GM12878 (cell line): ENCODE measurements at regions not wholly inside any gene's neighbourhood (a gene's known extent, or its start where the extent isn't known, plus 50 kb on each side); places are given as distances from the start of the nearest gene placed in this dataset.

Experiments
- BRCA1 ChIP-seq: IDR thresholded peaks from 2 replicates; pipeline ENCODE4 v1.6.1; 2011; ENCODE audit warnings: low read depth, low read length, improper control_type of control experiment
- CHD4 ChIP-seq: fragments of 200-600 bp; sonication (generic); IDR thresholded peaks from 2 replicates; pipeline ENCODE4 v1.6.1; 2016; ENCODE audit warnings: mild to moderate bottlenecking
- EZH2 ChIP-seq: IDR thresholded peaks from 2 replicates; pipeline ENCODE4 v1.6.1; 2012; ENCODE audit warnings: low read depth, mild to moderate bottlenecking, control low read depth, inconsistent platforms, low read length, borderline replicate concordance; ENCODE audit not compliant: control insufficient read depth
- FOXM1 ChIP-seq: IDR thresholded peaks from 2 replicates; pipeline ENCODE4 v1.6.1; 2012; ENCODE audit warnings: low read depth, mild to moderate bottlenecking, inconsistent platforms, low read length, moderate library complexity
- MAX ChIP-seq: IDR thresholded peaks from 2 replicates; pipeline ENCODE4 v1.6.1; 2012; ENCODE audit warnings: low read depth, low read length, improper control_type of control experiment
- NR2C1 ChIP-seq: fragments of 450-650 bp; IDR thresholded peaks from 2 replicates; pipeline ENCODE4 v1.6.1; 2017; ENCODE audit warnings: antibody characterized with exemption, mild to moderate bottlenecking, moderate library complexity
- POLR2A ChIP-seq: IDR thresholded peaks from 2 replicates; pipeline ENCODE4 v1.6.1; 2011; ENCODE audit warnings: low read depth, mild to moderate bottlenecking, low read length
- SPI1 ChIP-seq: IDR thresholded peaks from 2 replicates; pipeline ENCODE4 v1.6.1; 2011; ENCODE audit warnings: low read depth, mild to moderate bottlenecking, low read length, moderate library complexity, borderline replicate concordance; ENCODE audit not compliant: insufficient read depth
- SREBF2 ChIP-seq: IDR thresholded peaks from 2 replicates; pipeline ENCODE4 v1.6.1; 2012; ENCODE audit warnings: mild to moderate bottlenecking, low read length
- TAF1 ChIP-seq: IDR thresholded peaks from 2 replicates; pipeline ENCODE4 v1.6.1; 2011; ENCODE audit warnings: mild to moderate bottlenecking, low read depth, low read length, borderline replicate concordance
- TF ChIP-seq, protein P1 (sequence below), 3 experiments: IDR thresholded peaks in 2 of 3; conservative IDR thresholded peaks in 1 of 3; 2 replicates each; pipeline ENCODE4 v1.5.1; 2011; ENCODE audit warnings: low read depth in 3 of 3, low read length in 3 of 3, mild to moderate bottlenecking in 3 of 3, control low read depth in 2 of 3, moderate library complexity in 2 of 3, inconsistent platforms in 1 of 3, mixed read lengths in 1 of 3; ENCODE audit not compliant: control insufficient read depth in 2 of 3, insufficient read depth in 1 of 3; ENCODE audit errors: extremely low read depth in 1 of 3

- TF ChIP-seq NR2C1 (no peak), TAF1 (no peak), EZH2 (no peak), POLR2A (no peak), FOXM1 (no peak), BRCA1 (no peak), SREBF2 (no peak), CHD4 (no peak), MAX (no peak), SPI1 (no peak)
- TF ChIP-seq, protein P1, sequence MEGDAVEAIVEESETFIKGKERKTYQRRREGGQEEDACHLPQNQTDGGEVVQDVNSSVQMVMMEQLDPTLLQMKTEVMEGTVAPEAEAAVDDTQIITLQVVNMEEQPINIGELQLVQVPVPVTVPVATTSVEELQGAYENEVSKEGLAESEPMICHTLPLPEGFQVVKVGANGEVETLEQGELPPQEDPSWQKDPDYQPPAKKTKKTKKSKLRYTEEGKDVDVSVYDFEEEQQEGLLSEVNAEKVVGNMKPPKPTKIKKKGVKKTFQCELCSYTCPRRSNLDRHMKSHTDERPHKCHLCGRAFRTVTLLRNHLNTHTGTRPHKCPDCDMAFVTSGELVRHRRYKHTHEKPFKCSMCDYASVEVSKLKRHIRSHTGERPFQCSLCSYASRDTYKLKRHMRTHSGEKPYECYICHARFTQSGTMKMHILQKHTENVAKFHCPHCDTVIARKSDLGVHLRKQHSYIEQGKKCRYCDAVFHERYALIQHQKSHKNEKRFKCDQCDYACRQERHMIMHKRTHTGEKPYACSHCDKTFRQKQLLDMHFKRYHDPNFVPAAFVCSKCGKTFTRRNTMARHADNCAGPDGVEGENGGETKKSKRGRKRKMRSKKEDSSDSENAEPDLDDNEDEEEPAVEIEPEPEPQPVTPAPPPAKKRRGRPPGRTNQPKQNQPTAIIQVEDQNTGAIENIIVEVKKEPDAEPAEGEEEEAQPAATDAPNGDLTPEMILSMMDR (IDR thresholded peaks at IDR 0.05 in 2 of 3, conservative IDR thresholded peaks at IDR 0.05 in 1 of 3; ENCODE audit: control insufficient read depth in 2 of 3, extremely low read depth in 1 of 3, insufficient read depth in 1 of 3, low read depth in 3 of 3, low read length in 3 of 3): no peak
Measured at GRCh38 chr7:68943786-68944185, 654.5 kb upstream of the AUTS2 start.
